GM12878 (cell line): ENCODE measurements at regions not wholly inside any gene's neighbourhood (a gene's known extent, or its start where the extent isn't known, plus 50 kb on each side); places are given as distances from the start of the nearest gene placed in this dataset.

Source experiments
- ATAC-seq: fragments of 200-7000 bp; cut with Tn5 transposase; 3 replicates; pipeline ENCODE4 v1.9.1; 2020; ENCODE audit warnings: mild to moderate bottlenecking, moderate library complexity
- BruUV-seq: library from RNA; stranded (reverse); fragments of 400-500 nt; replicated peaks from 2 replicates; lab custom pipeline; 2021; lab: Mats Ljungman, UMichigan
- CTCF ChIA-PET: fragments of 300-600 bp; sonication (Branson Sonifier 250); formaldehyde crosslinking; extraction: SDS; loops from one replicate; lab custom pipeline; 2021; ENCODE audit warnings: inconsistent platforms; lab: Yijun Ruan, JAX
- POLR2A ChIA-PET: fragments of 350-600 bp; formaldehyde crosslinking; extraction: SDS; loops from one replicate; lab custom pipeline; 2021; ENCODE audit warnings: inconsistent platforms; lab: Charles Lee
- RAD21 ChIA-PET: fragments of 300-600 bp; sonication (Branson Sonifier 250); formaldehyde crosslinking; loops from one replicate; lab custom pipeline; 2023; ENCODE audit warnings: antibody characterized with exemption; ENCODE audit not compliant: unreplicated experiment; lab: Charles Lee
- SMC1A ChIA-PET: fragments of 300-600 bp; sonication (Branson Sonifier 250); formaldehyde crosslinking; loops from one replicate; lab custom pipeline; 2023; ENCODE audit not compliant: unreplicated experiment, uncharacterized antibody; lab: Charles Lee
- DNase-seq: peaks from one replicate; pipeline ENCODE4 v3.0.0-alpha.2; 2011; ENCODE audit warnings: low read depth, low spot score
- FAIRE-seq: peaks from 3 replicates; lab custom pipeline; 2011; peaks lifted over from hg19 to GRCh38; lab: Jason Lieb, UNC
- H2AFZ ChIP-seq: 2 replicates; pipeline ENCODE4 v1.6.0; 2011; ENCODE audit warnings: low read depth, low read length, control low read depth; ENCODE audit not compliant: control insufficient read depth
- H3K27ac ChIP-seq: 2 replicates; pipeline ENCODE4 v1.5.1; 2011; ENCODE audit warnings: control low read depth; ENCODE audit not compliant: control insufficient read depth, insufficient read depth
- H3K27me3 ChIP-seq, 2 experiments: replicated peaks in 1 of 2; 2 replicates each; pipeline versions ENCODE4 v1.6.0 to v1.6.1; 2011; ENCODE audit warnings: low read length in 1 of 2; ENCODE audit not compliant: control insufficient read depth in 2 of 2, insufficient read depth in 2 of 2
- H3K36me3 ChIP-seq, 2 experiments: 2 replicates each; pipeline ENCODE4 v1.5.1; 2011; ENCODE audit warnings: low read length in 1 of 2; ENCODE audit not compliant: control insufficient read depth in 2 of 2, insufficient read depth in 2 of 2
- H3K4me1 ChIP-seq: 2 replicates; pipeline ENCODE4 v1.6.1; 2011; ENCODE audit warnings: mild to moderate bottlenecking, low read length, moderate library complexity, mixed read lengths; ENCODE audit not compliant: control insufficient read depth, insufficient read depth
- H3K4me2 ChIP-seq: 2 replicates; pipeline ENCODE4 v1.6.0; 2011; ENCODE audit warnings: control low read depth; ENCODE audit not compliant: control insufficient read depth, insufficient read depth
- H3K4me3 ChIP-seq: fragments of 200-600 bp; sonication (generic); 2 replicates; pipeline ENCODE4 v1.5.1; 2016
- H3K79me2 ChIP-seq: 2 replicates; pipeline ENCODE4 v1.6.0; 2011; ENCODE audit warnings: low read length; ENCODE audit not compliant: control insufficient read depth, insufficient read depth
- H3K9ac ChIP-seq: 2 replicates; pipeline ENCODE4 v1.8.0; 2011; ENCODE audit warnings: low read length, control low read depth, mixed read lengths; ENCODE audit not compliant: control insufficient read depth, insufficient read depth
- H3K9me3 ChIP-seq: replicated peaks from 3 replicates; pipeline ENCODE4 v1.5.1; 2011; ENCODE audit warnings: mild to moderate bottlenecking, low read length; ENCODE audit not compliant: control insufficient read depth, insufficient read depth
- H4K20me1 ChIP-seq: 2 replicates; pipeline ENCODE4 v1.6.0; 2011; ENCODE audit not compliant: control insufficient read depth, insufficient read depth
- CBX5 ChIP-seq: sonication (generic); IDR thresholded peaks from 2 replicates; pipeline ENCODE4 v1.6.1; 2016; ENCODE audit warnings: low read depth, moderate library complexity, mild to moderate bottlenecking, inconsistent platforms
- MAX ChIP-seq: IDR thresholded peaks from 2 replicates; pipeline ENCODE4 v1.6.1; 2012; ENCODE audit warnings: low read depth, low read length, improper control_type of control experiment
- MEF2A ChIP-seq: IDR thresholded peaks from 2 replicates; pipeline ENCODE4 v1.6.1; 2011; ENCODE audit warnings: low read depth, mild to moderate bottlenecking, low read length, moderate library complexity; ENCODE audit not compliant: insufficient read depth
- PRDM15 ChIP-seq: fragments of 450-650 bp; formaldehyde crosslinking; IDR thresholded peaks from 2 replicates; pipeline ENCODE4 v1.4.0; 2020; ENCODE audit warnings: mild to moderate bottlenecking, moderate library complexity
- SKIL ChIP-seq: fragments of 450-650 bp; IDR thresholded peaks from 2 replicates; pipeline ENCODE4 v1.6.1; 2017; ENCODE audit warnings: mild to moderate bottlenecking, low read depth, inconsistent platforms; ENCODE audit not compliant: poor library complexity, severe bottlenecking
- SMAD5 ChIP-seq: IDR thresholded peaks from 2 replicates; pipeline ENCODE4 v1.6.1; 2016; ENCODE audit warnings: antibody characterized with exemption, low read depth
- SRF ChIP-seq, 2 experiments: IDR thresholded peaks; 2 replicates each; pipeline ENCODE4 v1.6.1; 2011; ENCODE audit warnings: low read depth in 2 of 2, low read length in 2 of 2, mild to moderate bottlenecking in 1 of 2, moderate library complexity in 1 of 2
- TBL1XR1 ChIP-seq: IDR thresholded peaks from 2 replicates; pipeline ENCODE4 v1.6.1; 2012; ENCODE audit warnings: low read depth, low read length, improper control_type of control experiment
- TCF7 ChIP-seq: IDR thresholded peaks from 2 replicates; pipeline ENCODE4 v1.6.1; 2014; ENCODE audit warnings: antibody characterized with exemption, borderline replicate concordance
- ZBTB4 ChIP-seq: fragments of 450-650 bp; formaldehyde crosslinking; IDR thresholded peaks from 2 replicates; pipeline ENCODE4 v1.4.0; 2022; ENCODE audit warnings: mild to moderate bottlenecking, moderate library complexity
- ZNF207 ChIP-seq: fragments of 450-650 bp; IDR thresholded peaks from 2 replicates; pipeline ENCODE4 v1.6.1; 2014; ENCODE audit warnings: antibody characterized with exemption, mild to moderate bottlenecking, borderline replicate concordance
- WGBS: methylation state at CpG from one replicate; pipeline ENCODE4 v1.1.6; 2016; ENCODE audit warnings: low lambda C conversion rate; ENCODE audit not compliant: insufficient replicate concordance, insufficient coverage; ENCODE audit errors: missing lambda C conversion rate; 5-methylcytosine and 5-hydroxymethylcytosine counted together
- in situ Hi-C: fragments of 300-500 bp; cut with MboI; formaldehyde crosslinking; loops from 9 replicates; pipeline ENCODE4 v1.14.3; 2018; ENCODE audit warnings: mixed read lengths
- intact Hi-C: fragments of 100-400 bp; cut with micrococcal nuclease; formaldehyde crosslinking; loops from one replicate; pipeline ENCODE4 v1.14.2; 2022; ENCODE audit not compliant: unreplicated experiment

GRCh38 chr3:182722907-182723306, 70.4 kb upstream of the ATP11B start:
- H3K4me3 ChIP-seq: no peak overlapping the region
- no peak overlapping the region for H3K9ac ChIP-seq
- no peak overlapping the region for H3K27ac ChIP-seq
- no peaks in the 10 kb centered on the region for H4K20me1 ChIP-seq
- H3K79me2 ChIP-seq: no peaks in the 10 kb centered on the region
- H3K4me1 ChIP-seq: no peaks in the 10 kb centered on the region
- H3K4me2 ChIP-seq: no peak overlapping the region
- ATAC-seq (peak; percentile 26; the same call in 1 of the 3 replicates), FAIRE-seq (no peak), DNase-seq (no peak)
- ChIA-PET SMC1A (interaction anchor here (0.7 to 2.2 kb wide), 4 partner anchors 8 to 188 kb away, joined by 3 to 8 read pairs (median 3); no protein-coding TSS in a partner anchor), CTCF (interaction anchor here (0.8 to 2.8 kb wide), 3 partner anchors 8 to 9 kb away, joined by 3 to 10 read pairs (median 7); no protein-coding TSS in a partner anchor), RAD21 (no interaction called here), POLR2A (interaction anchor here (0.5 to 0.6 kb wide), 2 partner anchors 69 to 371 kb away, joined by 3 to 8 read pairs; no protein-coding TSS in a partner anchor)
- in situ Hi-C loops (no loop called here), intact Hi-C loops (no loop called here)
- no peaks in the 10 kb centered on the region for H3K9me3 ChIP-seq
- no peaks in the 10 kb centered on the region for H3K36me3 ChIP-seq
- BruUV-seq: no TSS peak
- no peak overlapping the region for H2AFZ ChIP-seq
- 73% methylated on average over 6 of the region's 6 CpGs for WGBS
- no peaks in the 10 kb centered on the region for H3K27me3 ChIP-seq
- no peak for TF ChIP-seq TBL1XR1
- TF ChIP-seq TCF7: no peak
- TF ChIP-seq SRF (IDR thresholded peaks at IDR 0.05; ENCODE audit: low read depth in 2 of 2, low read length in 2 of 2): no peak
- no peak for TF ChIP-seq MEF2A
- TF ChIP-seq MAX: no peak
- no peak for TF ChIP-seq SMAD5
- TF ChIP-seq PRDM15: no peak
- TF ChIP-seq ZNF207: no peak
- no peak for TF ChIP-seq ZBTB4 (CRISPR knock-in tag)
- TF ChIP-seq CBX5: no peak
- no peak for TF ChIP-seq SKIL
